H1 (cell line): ENCODE measurements at regions not wholly inside any gene's neighbourhood (a gene's known extent, or its start where the extent isn't known, plus 50 kb on each side); places are given as distances from the start of the nearest gene placed in this dataset.

ENCODE experiments used
- KDM5A ChIP-seq: fragments of 200-600 bp; IDR thresholded peaks from 2 replicates; pipeline ENCODE4 v1.7.1; 2012; ENCODE audit warnings: mild to moderate bottlenecking, low read length, inconsistent platforms, mixed read lengths
- SAP30 ChIP-seq: fragments of 300-600 bp; sonication (generic); IDR thresholded peaks from 2 replicates; pipeline ENCODE4 v1.7.1; 2012; ENCODE audit warnings: low read length, moderate library complexity, mild to moderate bottlenecking, inconsistent platforms; ENCODE audit not compliant: insufficient read depth, insufficient replicate concordance

GRCh38 chr12:75602106-75602505 lies 90.7 kb upstream of the KRR1 start (continued):
- no peak for TF ChIP-seq KDM5A
- no peak for TF ChIP-seq SAP30
